GM18867 (cell line): ENCODE measurements at regions not wholly inside any gene's neighbourhood (a gene's known extent, or its start where the extent isn't known, plus 50 kb on each side); places are given as distances from the start of the nearest gene placed in this dataset.

Experiments used
- ATAC-seq: cut with Tn5 transposase; IDR thresholded peaks from one replicate; pipeline ENCODE4 v1.9.1; 2021; ENCODE audit warnings: mild to moderate bottlenecking, moderate library complexity; ENCODE audit not compliant: unreplicated experiment

DNA sequence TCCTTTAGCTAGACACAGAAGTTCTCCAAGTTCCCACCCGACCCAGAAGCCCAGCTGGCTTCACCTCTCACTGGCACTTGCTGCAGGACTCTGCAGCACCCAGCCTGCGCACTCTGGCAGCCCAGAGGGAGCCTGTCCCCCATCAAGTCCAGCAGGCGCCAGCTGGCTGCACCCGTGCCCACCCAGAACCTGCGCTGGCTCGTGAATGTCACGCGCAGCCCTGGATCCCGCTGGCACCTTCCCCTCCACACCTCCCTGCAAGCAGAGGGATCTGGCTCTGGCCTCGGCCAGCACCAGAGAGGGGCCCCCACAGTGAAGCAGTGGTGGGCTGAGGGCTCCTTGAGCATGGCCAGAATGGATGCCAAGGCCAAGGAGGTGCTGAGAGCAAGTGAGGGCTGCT lies 187.6 kb upstream of the HAND2 start:
- ATAC-seq, result no peak

DNA sequence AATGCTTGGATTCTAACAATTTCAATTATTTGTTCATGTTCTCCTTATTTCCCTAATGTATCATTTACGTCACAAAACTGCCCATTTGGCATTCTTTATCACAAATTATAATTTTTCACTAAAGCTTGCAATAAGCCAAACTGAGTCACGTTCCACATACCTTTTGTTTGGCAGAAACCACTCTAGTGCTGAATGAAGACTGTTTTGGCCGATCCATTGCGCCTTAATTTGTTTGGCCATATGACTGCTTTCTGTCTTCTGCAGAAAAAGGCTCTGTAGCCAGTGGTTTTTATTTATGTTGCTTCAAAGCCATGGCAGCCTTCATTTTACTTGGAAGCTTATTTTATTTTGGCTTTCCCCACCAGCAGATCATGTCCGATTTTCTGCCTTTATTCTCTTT lies 184.4 kb upstream of the HAND2 start:
- ATAC-seq, result no peak

DNA sequence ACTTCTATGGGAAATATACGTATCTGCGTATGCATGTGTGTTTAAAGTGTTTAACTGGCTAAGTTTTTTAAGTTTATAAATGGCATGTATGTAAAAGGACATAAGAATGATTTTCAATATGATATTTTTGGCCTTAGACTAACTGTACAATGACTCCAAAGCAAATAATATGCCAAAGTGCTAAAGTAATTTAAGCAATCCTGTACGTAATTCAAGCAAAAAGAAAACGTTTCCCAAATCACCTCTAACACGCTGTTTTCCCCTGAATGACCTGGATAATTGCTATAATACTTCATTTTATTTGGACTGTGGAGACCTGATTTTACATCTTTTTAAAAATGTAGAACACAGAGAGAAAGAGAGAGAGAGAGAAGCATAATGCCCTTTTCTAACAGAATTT lies 183.0 kb upstream of the HAND2 start:
- ATAC-seq, result no peak

DNA sequence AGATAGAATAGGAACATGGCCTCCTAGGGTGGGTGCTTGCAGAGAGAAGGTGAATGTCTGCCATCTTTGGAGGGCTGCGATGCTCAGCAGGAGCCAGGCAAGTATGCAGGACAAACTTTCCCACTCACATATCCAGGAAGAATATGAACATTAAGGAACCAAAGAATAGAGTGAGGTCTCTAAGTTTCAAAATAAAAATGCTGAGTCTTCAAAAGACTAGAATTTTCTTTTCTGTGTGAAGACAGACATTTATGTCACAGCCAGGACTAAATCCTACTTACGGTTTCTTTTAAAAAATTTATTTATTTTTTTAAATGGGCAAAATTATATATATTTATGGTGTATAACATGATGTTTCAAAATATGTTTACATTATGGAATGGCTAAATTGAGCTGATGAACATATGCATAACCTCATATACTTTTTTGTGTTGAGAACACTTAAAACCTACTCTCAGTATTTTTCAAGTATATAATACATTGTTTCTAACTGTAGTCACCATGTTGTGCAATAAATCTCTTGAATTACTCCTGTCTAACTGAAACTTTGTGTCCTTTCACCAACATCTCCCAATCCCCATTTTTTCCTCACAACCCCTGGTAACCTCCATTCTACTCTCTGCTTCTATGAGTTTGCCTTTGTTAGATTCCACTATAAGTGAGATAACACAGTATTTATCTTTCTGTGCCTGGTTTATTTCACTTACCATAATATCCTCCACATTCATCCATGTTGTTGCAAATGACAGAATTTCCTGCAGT lies 177.8 kb upstream of the HAND2 start:
- ATAC-seq, result no peak

DNA sequence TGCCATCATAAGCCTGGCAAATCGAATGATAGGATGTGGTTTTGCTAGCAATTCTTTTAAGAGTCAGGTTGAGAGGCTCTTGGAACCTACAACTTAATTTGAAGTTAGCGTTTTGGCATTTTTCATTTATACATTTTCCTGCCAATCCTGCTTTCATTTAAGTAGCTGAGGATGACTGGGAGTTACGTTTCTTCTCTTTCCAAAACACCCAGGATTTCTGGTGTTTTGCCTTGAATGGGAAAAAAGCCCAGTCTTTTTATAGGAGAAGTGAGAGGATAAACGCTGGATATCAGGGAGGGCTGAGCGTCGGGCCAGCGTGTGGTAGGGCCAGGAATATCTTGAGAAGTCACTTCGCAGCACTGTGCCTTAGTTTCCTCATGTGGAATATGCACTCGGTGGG lies 174.2 kb upstream of the HAND2 start:
- ATAC-seq, result no peak

DNA sequence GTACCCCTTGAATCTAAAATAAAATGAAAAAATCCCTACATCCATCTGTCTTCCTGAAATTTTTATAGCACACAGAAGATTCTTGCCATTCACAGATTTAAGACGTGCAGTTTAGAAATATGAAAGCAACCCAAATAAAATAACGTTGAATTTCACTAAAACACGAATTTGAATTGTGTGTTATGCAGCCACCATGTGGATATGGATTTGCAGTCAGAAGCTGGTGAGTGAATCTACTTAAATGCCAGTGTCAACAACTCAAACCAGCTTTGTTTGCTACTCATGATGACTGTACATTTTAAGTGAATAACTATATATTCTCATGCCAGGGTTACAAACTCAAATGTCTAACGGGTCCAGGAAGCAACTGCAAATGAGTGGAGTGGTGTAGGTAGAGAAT lies 173.0 kb upstream of the HAND2 start:
- no peak for ATAC-seq

DNA sequence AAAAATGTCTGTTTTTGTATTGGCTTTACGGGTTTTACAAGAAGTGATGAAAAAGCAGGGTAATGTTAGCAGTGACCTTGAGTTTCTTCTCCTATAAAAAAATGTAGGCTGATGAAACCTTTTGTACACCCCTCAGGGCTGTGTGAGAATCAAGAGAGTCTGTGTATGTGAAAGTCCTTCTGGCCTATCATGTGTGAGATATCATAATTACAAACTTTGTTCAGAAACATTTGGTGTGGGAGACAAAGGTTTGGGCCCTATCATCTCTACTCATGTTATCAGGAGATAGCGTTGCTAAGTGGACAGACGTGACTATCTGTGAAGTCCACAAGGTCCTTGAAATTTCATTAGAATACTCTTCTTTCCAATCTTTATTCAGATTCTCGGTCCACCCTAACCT lies 170.6 kb upstream of the HAND2 start:
- ATAC-seq, result no peak

DNA sequence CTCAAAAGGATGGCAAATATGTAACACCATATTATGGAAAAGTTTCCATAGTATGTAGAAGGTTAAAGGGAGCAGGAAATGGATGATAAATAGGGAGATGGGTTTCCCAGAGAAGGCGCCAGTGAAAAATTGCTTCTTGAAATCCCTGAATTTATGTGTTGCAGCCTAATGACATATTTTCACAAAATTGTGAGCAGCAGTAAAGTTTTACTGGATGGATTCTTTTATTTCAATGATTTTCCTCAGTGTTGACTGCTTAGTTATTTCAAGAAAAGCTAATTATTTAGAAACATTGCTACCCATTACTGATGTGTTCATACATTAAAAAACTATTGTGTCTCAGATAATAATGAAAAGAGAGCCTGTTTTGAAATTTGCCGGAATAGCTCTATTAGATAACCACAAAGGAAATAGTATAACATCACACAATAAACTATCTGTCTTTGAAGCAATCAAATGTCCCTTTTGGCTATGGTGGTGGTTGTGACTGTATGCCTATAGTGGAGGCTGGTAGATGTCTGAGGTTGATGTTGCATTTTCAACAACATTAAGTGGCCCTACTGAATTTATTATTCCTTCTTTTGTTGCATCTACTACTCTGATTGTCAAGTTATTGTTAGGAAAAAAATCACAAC lies 169.9 kb upstream of the HAND2 start:
- ATAC-seq, result no peak

DNA sequence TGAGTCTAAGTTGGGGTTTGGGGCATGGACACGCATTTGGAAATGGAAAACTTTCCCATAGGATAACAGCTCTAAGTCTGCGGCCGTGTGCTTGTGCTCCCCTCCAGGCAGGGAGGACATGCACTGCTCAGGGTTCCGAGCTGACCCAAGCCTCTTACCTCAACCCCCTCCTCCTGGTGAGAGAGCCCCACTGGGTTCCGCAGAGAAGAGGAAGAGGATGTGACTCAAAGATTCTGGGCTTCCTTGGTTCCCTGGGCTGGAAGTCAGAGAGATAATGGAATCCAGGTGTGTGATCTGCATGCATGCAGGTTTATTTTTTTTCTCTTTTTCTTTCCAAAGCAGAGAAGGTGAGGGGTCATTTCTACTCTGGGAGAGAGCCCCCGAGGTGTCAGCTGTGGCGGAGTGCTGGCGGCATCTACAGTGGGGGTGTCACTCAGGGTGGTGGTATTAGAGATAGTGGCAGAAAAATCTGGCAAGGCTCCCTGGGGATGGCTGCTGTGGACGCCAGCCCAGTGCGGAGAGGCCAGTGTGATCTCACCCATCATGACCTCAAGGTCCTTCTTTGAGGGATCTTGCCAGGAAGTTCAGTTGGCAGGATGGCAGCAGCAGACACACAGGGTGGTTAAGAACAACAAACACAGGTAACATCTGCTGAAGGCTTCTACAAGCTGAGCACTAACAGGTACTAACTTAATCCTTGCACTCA lies 168.7 kb upstream of the HAND2 start:
- ATAC-seq, result no peak

DNA sequence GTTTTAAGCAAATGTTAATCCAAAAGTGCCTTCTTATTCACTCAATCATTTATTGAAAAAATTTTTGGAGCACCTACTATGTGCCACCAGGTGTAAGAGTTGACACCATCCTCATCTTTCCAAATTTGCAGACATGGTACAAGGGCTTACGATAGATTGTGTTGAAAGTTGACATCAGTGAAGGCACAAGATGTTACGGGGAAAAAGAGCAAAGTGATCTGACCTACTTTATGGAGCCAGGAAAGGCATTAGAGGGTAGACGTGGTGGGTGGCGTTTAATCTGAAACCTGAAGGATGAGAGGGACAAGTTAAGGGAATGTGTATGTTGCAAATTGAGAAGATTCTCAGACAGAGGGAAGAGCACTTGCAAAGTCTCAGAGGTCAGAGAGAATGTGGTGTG lies 167.8 kb upstream of the HAND2 start:
- ATAC-seq, result no peak

DNA sequence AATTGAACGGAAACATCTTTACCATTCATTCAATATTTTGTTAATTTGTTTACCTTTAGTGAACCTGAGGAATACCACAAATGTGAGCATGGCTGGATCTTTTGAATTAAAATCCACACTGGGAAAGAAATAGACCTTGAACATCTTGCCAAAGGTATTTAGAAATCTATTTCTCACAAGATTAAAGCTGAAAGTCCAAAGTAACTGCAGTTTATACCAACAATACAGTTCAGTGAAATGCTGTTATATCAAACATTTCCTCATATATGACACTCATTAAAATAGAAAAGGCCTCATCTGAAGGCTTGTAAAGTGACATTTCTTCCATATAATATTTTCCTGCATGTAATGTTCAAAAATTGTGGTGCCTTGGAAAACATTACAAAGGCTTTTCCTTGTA lies 166.5 kb upstream of the HAND2 start:
- ATAC-seq, result no peak

DNA sequence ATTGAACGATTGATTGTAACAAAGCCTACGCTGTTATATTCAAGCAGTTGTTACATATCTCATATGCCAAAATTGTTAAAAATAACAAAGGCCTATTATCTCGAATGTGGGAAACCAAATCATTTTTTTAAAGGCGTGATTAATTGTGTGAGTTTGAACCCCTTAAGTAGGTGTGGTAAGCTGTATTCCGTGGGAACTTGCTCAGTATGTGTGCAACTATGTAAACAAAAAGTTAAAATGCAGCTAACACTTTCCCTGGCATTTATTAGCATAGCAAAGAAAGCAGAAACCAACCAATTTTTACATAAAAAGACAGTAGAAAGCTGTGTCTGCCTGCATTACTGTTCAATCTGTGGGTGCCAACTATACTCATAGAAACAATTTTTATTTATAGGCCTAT lies 166.0 kb upstream of the HAND2 start:
- ATAC-seq, result no peak

DNA sequence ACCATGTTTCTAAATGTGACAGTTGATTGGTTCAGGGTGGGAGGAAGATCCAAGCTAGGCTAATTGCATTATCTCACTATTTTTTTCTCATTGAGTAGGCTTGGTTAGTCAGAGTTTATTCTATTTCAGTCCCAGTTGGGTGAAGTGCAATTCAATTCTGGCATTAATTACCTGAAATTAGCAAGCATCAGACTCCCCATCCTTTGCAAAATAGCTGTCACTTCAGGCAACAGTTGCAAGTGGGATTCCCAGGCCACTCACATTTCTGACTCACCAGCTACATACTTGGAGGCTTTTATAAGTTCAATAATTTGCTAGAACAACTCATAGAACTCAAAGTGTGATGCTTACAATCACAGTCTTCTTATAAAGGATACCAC lies 155.8 kb upstream of the HAND2 start:
- ATAC-seq, result no peak

DNA sequence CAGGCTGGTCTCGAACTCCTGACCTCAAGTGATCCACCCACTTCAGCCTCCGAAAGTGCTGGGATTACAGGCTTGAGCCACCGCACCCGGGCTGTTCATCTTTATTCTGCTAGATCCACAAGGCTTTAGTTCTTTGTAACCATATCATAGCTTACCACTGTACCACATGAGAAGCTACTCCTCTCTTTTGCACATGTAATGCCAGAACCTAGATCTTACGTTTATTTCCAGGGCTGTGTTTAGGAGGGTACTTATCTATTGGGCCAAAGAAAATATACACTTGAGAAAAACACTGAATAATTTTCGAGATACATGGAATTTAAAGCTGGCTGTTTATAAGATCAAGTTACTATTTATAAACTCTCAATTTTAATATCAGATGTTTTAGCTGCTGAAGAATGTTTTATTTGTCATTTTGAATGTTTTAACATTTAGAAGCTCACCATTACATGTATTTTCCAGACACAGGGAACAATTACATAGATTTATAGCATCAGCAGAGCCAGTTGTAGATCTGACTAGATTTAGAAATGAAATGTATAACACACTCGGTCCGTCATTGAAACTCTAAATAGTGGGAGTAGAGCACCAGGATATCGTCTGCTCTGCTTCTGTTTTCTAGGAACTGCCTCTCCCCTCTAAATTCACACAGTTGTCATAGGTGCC lies 155.3 kb upstream of the HAND2 start:
- no peak for ATAC-seq

DNA sequence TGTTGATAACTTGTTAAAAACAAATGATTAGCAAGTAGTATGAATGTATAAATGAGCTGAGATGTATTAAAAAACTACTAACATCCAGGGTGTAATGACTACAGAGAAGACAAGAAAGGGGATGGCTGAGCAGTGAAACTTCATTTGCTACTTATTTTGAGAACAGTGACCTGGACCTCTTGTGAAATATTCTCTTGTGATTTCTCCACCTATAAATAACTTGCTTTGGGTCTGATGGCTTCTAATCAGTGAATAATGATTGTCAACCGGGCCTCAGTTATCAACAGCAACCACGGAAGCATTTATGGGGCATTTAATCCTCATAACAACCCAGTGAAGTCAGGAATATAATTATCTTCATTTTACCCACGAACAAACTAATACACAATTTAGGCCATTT lies 154.2 kb upstream of the HAND2 start:
- no peak for ATAC-seq

DNA sequence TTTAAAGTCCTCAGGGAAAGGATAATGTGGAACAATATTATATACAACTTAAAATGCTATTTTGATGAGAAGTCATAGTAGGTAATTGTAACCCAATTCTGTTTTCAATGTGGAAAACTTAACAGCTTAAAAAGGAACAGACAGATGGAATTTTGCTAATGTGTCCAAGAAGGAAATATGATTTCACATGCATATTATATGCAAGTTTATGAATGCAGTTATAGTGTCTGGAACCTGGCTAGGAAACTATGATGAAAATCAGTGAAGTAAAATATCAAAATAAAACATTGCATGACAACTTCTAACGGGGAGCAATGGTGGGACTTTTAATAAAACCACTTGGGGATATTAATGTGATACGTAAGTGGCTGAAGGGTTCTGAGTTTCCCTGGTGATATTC lies 152.6 kb upstream of the HAND2 start:
- ATAC-seq, result no peak

DNA sequence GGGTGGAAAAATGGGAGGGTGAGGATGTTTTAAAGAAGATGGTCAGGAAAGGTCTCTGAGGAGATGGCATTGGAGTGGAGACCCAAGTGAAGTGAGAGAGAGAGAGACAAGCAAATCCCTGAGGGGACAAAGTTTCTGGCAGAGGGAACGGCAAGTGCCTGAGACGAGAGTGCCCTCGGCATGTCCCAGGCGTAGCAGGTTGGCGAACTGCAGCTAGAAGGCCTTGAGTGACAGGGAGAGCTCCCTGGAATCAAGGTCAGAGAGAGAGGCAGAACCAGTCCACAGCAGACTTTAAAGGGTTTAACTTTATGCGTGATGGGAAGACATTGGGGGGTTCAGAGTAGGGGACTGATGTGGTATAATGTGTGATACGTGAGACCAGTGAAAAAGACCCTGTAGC lies 150.2 kb upstream of the HAND2 start:
- no peak for ATAC-seq

DNA sequence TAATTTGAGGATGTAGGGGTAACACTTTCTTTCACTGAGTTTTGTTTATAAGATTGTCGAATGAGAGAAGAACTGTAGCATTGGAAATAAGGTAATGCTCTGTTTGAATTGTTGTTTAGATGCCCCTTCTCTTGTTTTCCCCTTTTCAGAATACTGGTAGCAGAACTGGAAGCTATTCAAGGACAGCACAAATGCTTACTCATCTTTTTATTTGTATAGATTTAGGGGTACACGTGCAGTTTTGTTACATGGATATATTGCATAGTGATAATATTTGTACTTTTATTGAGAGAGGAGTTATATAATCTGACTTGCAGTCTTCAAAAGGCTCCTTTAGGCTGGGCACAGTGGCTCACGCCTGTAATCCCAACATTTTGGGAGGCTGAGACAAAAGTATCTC lies 145.4 kb upstream of the HAND2 start:
- ATAC-seq, result no peak

DNA sequence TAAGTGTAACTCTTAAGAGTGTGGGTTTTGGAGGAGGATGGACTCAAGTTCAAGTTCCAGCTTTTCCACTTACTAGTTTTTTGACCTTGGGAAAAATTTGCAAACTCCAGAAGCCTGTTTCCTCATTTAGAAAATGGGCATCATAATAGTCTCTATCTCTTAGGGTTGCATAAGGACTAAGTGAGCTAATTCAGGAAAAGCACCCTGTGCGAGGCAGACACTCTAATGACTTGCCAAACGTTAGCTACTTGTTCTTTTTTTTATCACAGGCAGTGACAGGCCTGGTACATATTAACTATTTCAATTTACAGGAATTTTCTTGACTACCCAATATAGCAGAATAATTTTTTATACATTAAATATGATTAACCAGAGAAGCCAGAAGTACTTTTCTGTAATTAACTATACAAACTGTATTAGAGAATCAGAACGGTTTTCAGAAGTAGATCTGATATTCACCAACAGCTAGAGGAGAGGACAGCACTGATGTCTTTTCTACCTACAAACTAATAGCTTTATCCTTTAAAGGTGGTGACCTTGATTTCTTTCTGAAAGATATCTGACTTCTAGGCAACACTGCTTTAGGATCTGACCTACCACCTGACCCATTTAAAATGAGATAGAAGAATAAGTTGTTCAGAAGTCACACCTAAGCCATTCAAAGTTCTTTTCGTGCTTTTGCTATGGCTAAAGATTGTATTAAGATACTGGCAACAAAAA lies 139.6 kb upstream of the HAND2 start:
- no peak for ATAC-seq

DNA sequence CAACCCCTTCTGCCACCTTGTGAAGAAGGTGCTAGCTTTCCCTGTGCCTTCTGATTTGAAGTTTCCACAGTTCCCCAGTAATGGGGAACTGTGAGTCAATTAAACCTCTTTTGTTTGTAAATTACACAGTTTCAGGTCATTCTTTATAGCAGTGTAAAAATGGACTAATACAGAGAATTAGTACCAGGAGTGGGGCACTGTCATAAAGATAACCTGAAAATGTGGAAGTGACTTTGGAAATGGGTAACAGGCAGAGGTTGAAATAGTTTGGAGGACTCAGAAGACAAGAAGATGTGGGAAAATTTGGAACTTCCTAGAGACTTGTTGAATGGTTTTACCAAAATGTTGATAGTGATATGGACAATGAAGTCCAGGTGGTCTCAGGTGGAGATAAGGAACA lies 131.0 kb upstream of the HAND2 start:
- ATAC-seq, result no peak

DNA sequence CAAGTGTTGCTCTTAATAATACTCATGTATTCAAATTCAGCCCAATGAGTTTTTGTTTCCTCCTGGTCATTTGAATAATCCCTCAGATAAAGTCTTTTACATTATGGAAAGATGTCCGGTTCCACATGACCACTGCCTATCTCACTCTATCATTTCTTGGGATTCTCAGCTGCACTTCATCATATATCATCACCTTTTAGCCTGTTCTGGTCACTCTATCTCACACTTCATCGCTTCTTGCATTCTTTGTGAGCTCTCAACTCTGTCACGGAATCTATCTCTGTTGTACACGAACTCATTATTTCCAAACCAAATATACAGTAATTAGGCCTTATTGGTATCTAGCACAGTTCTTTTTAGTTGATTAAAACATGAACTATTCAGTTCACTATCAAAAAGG lies 126.9 kb upstream of the HAND2 start:
- no peak for ATAC-seq
